Neural progenitor cell (in vitro differentiated cells): ENCODE measurements at regions not wholly inside any gene's neighbourhood (a gene's known extent, or its start where the extent isn't known, plus 50 kb on each side); places are given as distances from the start of the nearest gene placed in this dataset.

Source experiments
- CTCF ChIP-seq: fragments of 200-600 bp; sonication (generic); IDR thresholded peaks from 2 replicates; pipeline ENCODE4 v1.5.1; 2017; ENCODE audit warnings: antibody characterized with exemption, mild to moderate bottlenecking
- EZH2phosphoT487 ChIP-seq: fragments of 200-600 bp; sonication (generic); IDR thresholded peaks from 2 replicates; pipeline ENCODE4 v1.6.1; 2017; ENCODE audit warnings: antibody characterized with exemption

- TF ChIP-seq EZH2phosphoT487 (no peak), CTCF (no peak)
Observed at GRCh38 chr14:85122690-85123089, 407.3 kb upstream of the FLRT2 start.
